ENCODE measurements at regions not wholly inside any gene's neighbourhood (a gene's known extent, or its start where the extent isn't known, plus 50 kb on each side); places are given as distances from the start of the nearest gene placed in this dataset.

- ATAC-seq: no peak
- H3K4me3 ChIP-seq: no peak overlapping the region
- no peaks in the 10 kb centered on the region for H3K36me3 ChIP-seq
- intact Hi-C loops (cut with DNase I): no loop called here
- 48 to 67% methylated on average over 2 of the region's 2 CpGs for WGBS, 2 donors
- no peak overlapping the region for H3K27ac ChIP-seq
- no peaks in the 10 kb centered on the region for H3K9me3 ChIP-seq
- TF ChIP-seq, protein P1, sequence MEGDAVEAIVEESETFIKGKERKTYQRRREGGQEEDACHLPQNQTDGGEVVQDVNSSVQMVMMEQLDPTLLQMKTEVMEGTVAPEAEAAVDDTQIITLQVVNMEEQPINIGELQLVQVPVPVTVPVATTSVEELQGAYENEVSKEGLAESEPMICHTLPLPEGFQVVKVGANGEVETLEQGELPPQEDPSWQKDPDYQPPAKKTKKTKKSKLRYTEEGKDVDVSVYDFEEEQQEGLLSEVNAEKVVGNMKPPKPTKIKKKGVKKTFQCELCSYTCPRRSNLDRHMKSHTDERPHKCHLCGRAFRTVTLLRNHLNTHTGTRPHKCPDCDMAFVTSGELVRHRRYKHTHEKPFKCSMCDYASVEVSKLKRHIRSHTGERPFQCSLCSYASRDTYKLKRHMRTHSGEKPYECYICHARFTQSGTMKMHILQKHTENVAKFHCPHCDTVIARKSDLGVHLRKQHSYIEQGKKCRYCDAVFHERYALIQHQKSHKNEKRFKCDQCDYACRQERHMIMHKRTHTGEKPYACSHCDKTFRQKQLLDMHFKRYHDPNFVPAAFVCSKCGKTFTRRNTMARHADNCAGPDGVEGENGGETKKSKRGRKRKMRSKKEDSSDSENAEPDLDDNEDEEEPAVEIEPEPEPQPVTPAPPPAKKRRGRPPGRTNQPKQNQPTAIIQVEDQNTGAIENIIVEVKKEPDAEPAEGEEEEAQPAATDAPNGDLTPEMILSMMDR (IDR thresholded peaks at IDR 0.05): no peak
- peaks cover 0 to 11% (median 0%) of the 10 kb centered on the region in 7 donors for H3K27me3 ChIP-seq
- H3K4me1 ChIP-seq: no peaks in the 10 kb centered on the region
- no peak for DNase-seq
Observed at GRCh38 chrX:112270991-112271390, 188.4 kb upstream of the TRPC5 start.

GRCh38 chrX:112266136-112266535 is 183.6 kb upstream of the TRPC5 start:
- H3K4me3 ChIP-seq: no peak overlapping the region
- H3K9me3 ChIP-seq: no peaks in the 10 kb centered on the region
- H3K36me3 ChIP-seq: no peaks in the 10 kb centered on the region
- no peaks in the 10 kb centered on the region for H3K4me1 ChIP-seq
- no peak overlapping the region for H3K27ac ChIP-seq
- intact Hi-C loops (cut with DNase I): no loop called here
- TF ChIP-seq, protein P1 (IDR thresholded peaks at IDR 0.05): no peak
- ATAC-seq (no peak), DNase-seq (no peak)
- 60 to 65% methylated on average over 2 of the region's 2 CpGs for WGBS, 2 donors
- peaks cover 0 to 11% (median 0%) of the 10 kb centered on the region in 7 donors for H3K27me3 ChIP-seq

DNA sequence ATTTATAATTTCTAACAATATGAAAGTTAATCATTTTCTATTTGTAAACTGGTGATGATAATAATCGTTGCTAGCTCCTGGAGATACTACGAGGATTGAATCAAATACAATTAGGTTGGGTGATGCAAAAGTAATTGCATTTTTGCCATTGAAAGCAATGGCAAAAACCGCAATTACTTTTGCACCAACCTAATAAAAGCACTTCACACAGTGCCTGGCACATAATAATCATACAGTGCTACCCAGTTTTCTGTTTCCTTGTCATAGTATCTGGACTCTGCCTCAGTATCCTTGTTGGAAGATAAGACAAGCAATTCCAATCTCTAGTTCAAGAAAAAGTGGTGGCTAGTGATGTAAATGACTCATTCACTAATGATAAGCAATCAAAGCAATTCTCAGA is 176.8 kb upstream of the TRPC5 start:
- WGBS, 2 donors: 53 to 72% methylated on average over 3 of the region's 3 CpGs

DNA sequence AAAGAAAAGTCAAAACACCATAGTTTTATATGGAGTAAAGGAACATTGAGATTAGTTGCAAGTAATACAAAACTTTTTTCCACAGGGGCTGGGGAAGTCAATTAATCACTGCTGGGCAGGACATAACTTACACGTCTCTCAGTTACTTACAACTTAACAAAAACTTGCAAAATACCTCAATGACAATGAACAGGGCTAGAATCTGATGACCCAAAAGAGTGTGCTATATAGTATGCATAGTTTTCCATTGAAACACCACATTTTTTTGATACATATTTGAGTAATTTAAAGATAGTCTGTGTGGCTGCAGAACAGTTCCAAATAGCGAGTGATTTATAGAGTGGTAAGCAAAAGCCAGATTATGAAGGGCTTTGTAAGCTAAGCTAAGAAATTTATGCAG is 172.3 kb upstream of the TRPC5 start:
- ATAC-seq (no peak), DNase-seq (no peak)
- H3K27ac ChIP-seq: no peak overlapping the region
- no peaks in the 10 kb centered on the region for H3K36me3 ChIP-seq
- WGBS, 2 donors: 66 to 75% methylated on average over 2 of the region's 2 CpGs
- peaks cover 0 to 29% (median 0%) of the 10 kb centered on the region in 7 donors for H3K27me3 ChIP-seq
- TF ChIP-seq, protein P1 (IDR thresholded peaks at IDR 0.05): no peak
- intact Hi-C loops (cut with DNase I): no loop called here
- H3K4me1 ChIP-seq: no peaks in the 10 kb centered on the region
- H3K4me3 ChIP-seq: no peak overlapping the region
- no peaks in the 10 kb centered on the region for H3K9me3 ChIP-seq

More for the DNA sequence above, 176.8 kb upstream of the TRPC5 start:
- Histone ChIP-seq H3K4me3 (no peak overlapping the region), H3K27me3 (peaks cover 0 to 30% (median 0%) of the 10 kb centered on the region in 7 donors), H3K27ac (no peak overlapping the region), H3K4me1 (no peaks in the 10 kb centered on the region), H3K36me3 (no peaks in the 10 kb centered on the region), H3K9me3 (no peaks in the 10 kb centered on the region)
- no peak for DNase-seq
- intact Hi-C loops (cut with DNase I): no loop called here
- no peak for ATAC-seq
- TF ChIP-seq, protein P1 (IDR thresholded peaks at IDR 0.05): no peak
